ENCODE measurements at regions not wholly inside any gene's neighbourhood (a gene's known extent, or its start where the extent isn't known, plus 50 kb on each side); places are given as distances from the start of the nearest gene placed in this dataset.

DNA sequence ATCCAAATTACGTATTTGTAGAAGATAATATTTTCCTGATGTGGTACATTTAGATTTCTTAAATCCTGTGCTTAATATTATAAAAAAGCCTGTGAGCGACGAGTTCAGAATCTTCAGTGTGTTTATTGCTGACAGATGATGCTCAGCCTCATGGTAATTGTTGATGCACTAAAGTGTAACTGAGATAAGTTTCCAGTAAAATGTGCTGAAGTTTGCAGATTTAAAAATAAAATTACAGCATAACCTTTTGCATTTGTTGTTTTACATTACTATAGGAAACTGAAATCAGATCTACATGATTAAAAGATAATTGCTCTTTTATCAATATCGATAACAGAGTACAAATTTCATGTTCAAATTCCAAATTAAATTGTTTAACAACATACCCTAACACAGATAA lies 307.6 kb downstream of the FIGN start:
- no peaks in the 10 kb centered on the region for H3K9me3 Mint-ChIP-seq (ENCODE audit: insufficient read depth)
- no peak overlapping the region for H3K27ac ChIP-seq (ENCODE audit: low read length in 2 of 2)
- no peak overlapping the region for H2AFZ ChIP-seq (ENCODE audit: insufficient read depth, low read depth, low read length, poor library complexity, severe bottlenecking)
- H3K4me2 ChIP-seq (replicated peaks; ENCODE audit: low read depth, low read length, poor library complexity, severe bottlenecking), result no peak overlapping the region
- no peaks in the 10 kb centered on the region for H3K27me3 ChIP-seq (replicated peaks in 1 of 4; ENCODE audit: control extremely low read depth in 1 of 4, control insufficient read depth in 3 of 4, insufficient read depth in 4 of 4, low read length in 3 of 4)
- H3K9ac ChIP-seq (ENCODE audit: low read length), result no peak overlapping the region
- H3K36me3 ChIP-seq (replicated peaks in 1 of 2; ENCODE audit: control extremely low read depth in 1 of 2, control insufficient read depth in 1 of 2, extremely low read depth in 1 of 2, insufficient read depth in 2 of 2, low read length in 1 of 2), result no peaks in the 10 kb centered on the region
- peaks cover 2 to 6% of the 10 kb centered on the region in 2 donors for H3K4me1 ChIP-seq (ENCODE audit: control insufficient read depth in 2 of 2, insufficient read depth in 2 of 2, low read length in 2 of 2)
- no peaks in the 10 kb centered on the region for H3K79me2 ChIP-seq (ENCODE audit: control insufficient read depth, insufficient read depth, low read length)
- TF ChIP-seq EZH2 (IDR thresholded peaks at IDR 0.05; ENCODE audit: borderline replicate concordance, insufficient read depth, low read depth, low read length, poor library complexity, severe bottlenecking) (no peak), CTCF (IDR thresholded peaks at IDR 0.05) (no peak)
- H3K27ac Mint-ChIP-seq, result no peak overlapping the region
- ChIA-PET CTCF (no interaction called here), POLR2A (no interaction called here)
- no peak overlapping the region for H3K4me3 Mint-ChIP-seq
- WGBS (ENCODE audit: insufficient coverage), result no CpG with 5 or more reads among the region's 4 CpGs
- H3K4me1 Mint-ChIP-seq, result peaks cover 14% of the 10 kb centered on the region
- intact Hi-C loops (cut with micrococcal nuclease), result no loop called here
- ATAC-seq (ENCODE audit: low read depth) (no peak), DNase-seq (no peak)
- H3K27me3 Mint-ChIP-seq, result no peaks in the 10 kb centered on the region
- peaks cover 0 to 3% (median 0%) of the 10 kb centered on the region in 3 donors for H3K9me3 ChIP-seq (ENCODE audit: control extremely low read depth in 1 of 3, control insufficient read depth in 2 of 3, insufficient read depth in 1 of 3, low read length in 2 of 3)
- no peaks in the 10 kb centered on the region for H4K20me1 ChIP-seq (ENCODE audit: control insufficient read depth, insufficient read depth, low read length, poor library complexity, severe bottlenecking)
- no peak overlapping the region for H3K4me3 ChIP-seq (ENCODE audit: control extremely low read depth in 1 of 5, extremely low read depth in 1 of 5, insufficient read depth in 1 of 5, low read depth in 2 of 5, low read length in 4 of 5)

DNA sequence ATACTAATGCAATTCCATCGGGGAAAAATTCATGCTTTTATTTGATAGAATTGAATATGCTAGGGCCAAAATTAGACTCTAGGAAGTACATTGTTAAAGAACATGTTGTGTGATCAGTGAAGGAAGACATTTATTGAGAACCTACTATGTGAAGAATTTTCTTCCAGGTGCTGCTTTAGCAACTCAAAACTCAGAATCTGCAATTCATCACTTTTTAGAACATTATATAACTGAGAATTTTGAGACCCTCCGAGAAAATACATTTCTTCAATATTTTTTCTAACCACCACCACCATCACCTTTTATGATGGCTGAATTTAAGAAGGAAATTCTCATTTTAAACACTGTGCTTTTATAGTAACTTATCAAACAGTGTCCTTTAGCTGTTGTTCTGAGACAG lies 315.2 kb downstream of the FIGN start:
- ATAC-seq (ENCODE audit: low read depth) (no peak), DNase-seq (no peak)
- Mint-ChIP-seq H3K4me1 (peaks cover 33% of the 10 kb centered on the region), H3K27me3 (no peaks in the 10 kb centered on the region), H3K9me3 (ENCODE audit: insufficient read depth) (no peaks in the 10 kb centered on the region), H3K27ac (no peak overlapping the region), H3K4me3 (no peak overlapping the region)
- H3K9me3 ChIP-seq (ENCODE audit: control extremely low read depth in 1 of 3, control insufficient read depth in 2 of 3, insufficient read depth in 1 of 3, low read length in 2 of 3), result peaks cover 0 to 3% (median 1%) of the 10 kb centered on the region in 3 donors
- ChIA-PET CTCF (no interaction called here), POLR2A (no interaction called here)
- H3K27ac ChIP-seq (ENCODE audit: low read length in 2 of 2), result no peak overlapping the region
- peak overlapping the region; percentile 4 for H2AFZ ChIP-seq (ENCODE audit: insufficient read depth, low read depth, low read length, poor library complexity, severe bottlenecking)
- TF ChIP-seq EZH2 (IDR thresholded peaks at IDR 0.05; ENCODE audit: borderline replicate concordance, insufficient read depth, low read depth, low read length, poor library complexity, severe bottlenecking) (no peak), CTCF (IDR thresholded peaks at IDR 0.05) (no peak)
- no peaks in the 10 kb centered on the region for H3K27me3 ChIP-seq (replicated peaks in 1 of 4; ENCODE audit: control extremely low read depth in 1 of 4, control insufficient read depth in 3 of 4, insufficient read depth in 4 of 4, low read length in 3 of 4)
- no peaks in the 10 kb centered on the region for H4K20me1 ChIP-seq (ENCODE audit: control insufficient read depth, insufficient read depth, low read length, poor library complexity, severe bottlenecking)
- no CpG with 5 or more reads among the region's 2 CpGs for WGBS (ENCODE audit: insufficient coverage)
- peaks cover 6 to 23% of the 10 kb centered on the region in 2 donors for H3K4me1 ChIP-seq (ENCODE audit: control insufficient read depth in 2 of 2, insufficient read depth in 2 of 2, low read length in 2 of 2)
- H3K36me3 ChIP-seq (replicated peaks in 1 of 2; ENCODE audit: control extremely low read depth in 1 of 2, control insufficient read depth in 1 of 2, extremely low read depth in 1 of 2, insufficient read depth in 2 of 2, low read length in 1 of 2), result no peaks in the 10 kb centered on the region
- no peak overlapping the region for H3K4me3 ChIP-seq (ENCODE audit: control extremely low read depth in 1 of 5, extremely low read depth in 1 of 5, insufficient read depth in 1 of 5, low read depth in 2 of 5, low read length in 4 of 5)
- no peaks in the 10 kb centered on the region for H3K79me2 ChIP-seq (ENCODE audit: control insufficient read depth, insufficient read depth, low read length)
- H3K4me2 ChIP-seq (replicated peaks; ENCODE audit: low read depth, low read length, poor library complexity, severe bottlenecking), result no peak overlapping the region
- intact Hi-C loops (cut with micrococcal nuclease), result no loop called here
- no peak overlapping the region for H3K9ac ChIP-seq (ENCODE audit: low read length)
